Gastrocnemius medialis (tissue), 4 donors: ENCODE measurements at regions not wholly inside any gene's neighbourhood (a gene's known extent, or its start where the extent isn't known, plus 50 kb on each side); places are given as distances from the start of the nearest gene placed in this dataset.

Experiments
- ATAC-seq, 2 donors: fragments of 150-250 bp; one replicate each; pipeline ENCODE4 v1.9.1; 2016
- DNase-seq, 2 donors: peaks; one replicate each; pipeline ENCODE4 v3.0.0-alpha.2; 2019
- H3K27ac ChIP-seq, 4 donors: fragments of 200-600 bp; sonication (generic); 1 replicate in 1 of 4; 2 replicates in 3 of 4; pipeline ENCODE4 v1.5.1; 2016 to 2018; ENCODE audit warnings: mild to moderate bottlenecking in 2 of 4, moderate library complexity in 1 of 4
- H3K27me3 ChIP-seq, 3 donors: fragments of 200-600 bp; sonication (generic) in 2 of 3; 1 replicate in 1 of 3; 2 replicates in 2 of 3; pipeline versions ENCODE4 v1.5.1 to v1.6.0; 2016 to 2019; ENCODE audit warnings: mild to moderate bottlenecking in 1 of 3, moderate library complexity in 1 of 3
- H3K36me3 ChIP-seq, 2 donors: fragments of 200-600 bp; sonication (generic) in 1 of 2; one replicate each; pipeline ENCODE4 v1.5.1; 2017 to 2018
- H3K4me1 ChIP-seq, 2 donors: fragments of 200-600 bp; sonication (generic) in 1 of 2; one replicate each; pipeline ENCODE4 v1.5.1; 2016 to 2017; ENCODE audit warnings: mild to moderate bottlenecking in 2 of 2
- H3K4me3 ChIP-seq, 4 donors: fragments of 200-600 bp; sonication (generic) in 3 of 4; 1 replicate in 1 of 4; 2 replicates in 3 of 4; pipeline ENCODE4 v1.5.1; 2016 to 2019; ENCODE audit warnings: mild to moderate bottlenecking in 2 of 4
- H3K9me3 ChIP-seq, 3 donors: fragments of 200-600 bp; sonication (generic) in 2 of 3; 1 replicate in 1 of 3; 2 replicates in 2 of 3; pipeline ENCODE4 v1.5.1; 2016 to 2019
- CTCF ChIP-seq, 5 experiments: fragments of 450-650 bp in 3 of 5; fragments of 200-600 bp in 2 of 5; sonication (generic) in 2 of 5; IDR thresholded peaks in 4 of 5; conservative IDR thresholded peaks in 1 of 5; 1 replicate in 4 of 5; 2 replicates in 1 of 5; pipeline ENCODE4 v1.5.1; 2016 to 2019; ENCODE audit warnings: antibody characterized with exemption in 5 of 5, mild to moderate bottlenecking in 3 of 5, moderate library complexity in 3 of 5
- POLR2A ChIP-seq, 2 donors: fragments of 450-650 bp; IDR thresholded peaks; one replicate each; pipeline ENCODE4 v1.6.1; 2017; ENCODE audit warnings: antibody characterized with exemption in 2 of 2, mild to moderate bottlenecking in 2 of 2, moderate library complexity in 2 of 2
- in situ Hi-C, 4 donors: fragments of 200-750 bp; cut with MboI; loops; one replicate each; pipeline versions ENCODE4 v1.15.0 to v1.8.0; 2017; ENCODE audit warnings: low sequenced_read_pairs in 4 of 4
- intact Hi-C: fragments of 100-400 bp; cut with DNase I; formaldehyde crosslinking; loops from one replicate; pipeline ENCODE4 v1.15.1; 2023; ENCODE audit warnings: low total_unique reads

GRCh38 chr2:242011167-242011513, 141.6 kb downstream of the RTP5 start:
- ATAC-seq = no peak
- intact Hi-C loops = no loop called here
- DNase-seq = no peak
- Histone ChIP-seq H3K36me3 (no peaks in the 10 kb centered on the region), H3K27me3 (no peaks in the 10 kb centered on the region), H3K27ac (no peak overlapping the region), H3K4me3 (no peak overlapping the region), H3K9me3 (no peaks in the 10 kb centered on the region), H3K4me1 (no peaks in the 10 kb centered on the region)
- in situ Hi-C loops = no loop called here
- TF ChIP-seq POLR2A (IDR thresholded peaks at IDR 0.05) (no peak), CTCF (IDR thresholded peaks at IDR 0.05 in 4 of 5, conservative IDR thresholded peaks at IDR 0.05 in 1 of 5) (no peak)

GRCh38 chr2:242011516-242011915, 142.0 kb downstream of the RTP5 start:
- Histone ChIP-seq H3K9me3 (no peaks in the 10 kb centered on the region), H3K4me1 (no peaks in the 10 kb centered on the region), H3K27ac (no peak overlapping the region), H3K27me3 (no peaks in the 10 kb centered on the region), H3K4me3 (no peak overlapping the region), H3K36me3 (no peaks in the 10 kb centered on the region)
- no peak for TF ChIP-seq CTCF (IDR thresholded peaks at IDR 0.05 in 4 of 5, conservative IDR thresholded peaks at IDR 0.05 in 1 of 5)
- no peak for TF ChIP-seq POLR2A (IDR thresholded peaks at IDR 0.05)
- in situ Hi-C loops (no loop called here), intact Hi-C loops (no loop called here)
- DNase-seq (no peak), ATAC-seq (no peak)

- H3K27ac ChIP-seq = no peak overlapping the region
- H3K27me3 ChIP-seq = no peaks in the 10 kb centered on the region
- intact Hi-C loops (no loop called here), in situ Hi-C loops (no loop called here)
- TF ChIP-seq POLR2A (IDR thresholded peaks at IDR 0.05) (no peak), CTCF (IDR thresholded peaks at IDR 0.05 in 4 of 5, conservative IDR thresholded peaks at IDR 0.05 in 1 of 5) (no peak)
- no peaks in the 10 kb centered on the region for H3K4me1 ChIP-seq
- no peak for ATAC-seq
- no peak overlapping the region for H3K4me3 ChIP-seq
- DNase-seq = no peak
- H3K36me3 ChIP-seq = no peaks in the 10 kb centered on the region
- H3K9me3 ChIP-seq = no peaks in the 10 kb centered on the region
Measured at GRCh38 chr2:242011991-242012764, 142.6 kb downstream of the RTP5 start.

- no peak overlapping the region for H3K4me3 ChIP-seq
- in situ Hi-C loops = no loop called here
- no peaks in the 10 kb centered on the region for H3K9me3 ChIP-seq
- no peaks in the 10 kb centered on the region for H3K27me3 ChIP-seq
- intact Hi-C loops = no loop called here
- TF ChIP-seq POLR2A (IDR thresholded peaks at IDR 0.05) = no peak
- TF ChIP-seq CTCF (IDR thresholded peaks at IDR 0.05 in 4 of 5, conservative IDR thresholded peaks at IDR 0.05 in 1 of 5) = no peak
- no peak for DNase-seq
- no peak overlapping the region for H3K27ac ChIP-seq
- H3K36me3 ChIP-seq = no peaks in the 10 kb centered on the region
- no peaks in the 10 kb centered on the region for H3K4me1 ChIP-seq
- ATAC-seq = no peak
Measured at GRCh38 chr2:242012956-242013764, 143.6 kb downstream of the RTP5 start.
